Esophagus (tissue), 2 donors: ENCODE measurements at regions not wholly inside any gene's neighbourhood (a gene's known extent, or its start where the extent isn't known, plus 50 kb on each side); places are given as distances from the start of the nearest gene placed in this dataset.

ENCODE experiments used
- H3K27ac ChIP-seq, 2 donors: one replicate each; pipeline ENCODE4 v1.5.1; 2013; ENCODE audit warnings: low read depth in 2 of 2, mild to moderate bottlenecking in 2 of 2, inconsistent platforms in 1 of 2, low read length in 1 of 2, moderate library complexity in 1 of 2
- H3K27me3 ChIP-seq, 2 donors: one replicate each; pipeline ENCODE4 v1.6.1; 2013; ENCODE audit warnings: low read length in 2 of 2, control low read depth in 1 of 2, mild to moderate bottlenecking in 1 of 2; ENCODE audit not compliant: insufficient read depth in 2 of 2, control insufficient read depth in 1 of 2
- H3K36me3 ChIP-seq, 2 donors: one replicate each; pipeline ENCODE4 v1.6.1; 2013; ENCODE audit warnings: low read length in 1 of 2; ENCODE audit not compliant: control insufficient read depth in 2 of 2, insufficient read depth in 2 of 2
- H3K4me1 ChIP-seq, 2 donors: one replicate each; pipeline ENCODE4 v1.6.1; 2013; ENCODE audit warnings: low read length in 1 of 2; ENCODE audit not compliant: control insufficient read depth in 2 of 2, insufficient read depth in 2 of 2
- H3K4me3 ChIP-seq, 2 donors: one replicate each; pipeline ENCODE4 v1.5.1; 2013; ENCODE audit warnings: low read length in 2 of 2, mild to moderate bottlenecking in 2 of 2, low read depth in 1 of 2, moderate library complexity in 1 of 2
- H3K9me3 ChIP-seq, 2 donors: one replicate each; pipeline ENCODE4 v1.6.1; 2013; ENCODE audit warnings: mild to moderate bottlenecking in 2 of 2, low read depth in 1 of 2, low read length in 1 of 2, moderate library complexity in 1 of 2; ENCODE audit not compliant: control insufficient read depth in 2 of 2, insufficient read depth in 1 of 2
- WGBS, 2 donors: extraction: QIAGEN DNeasy Blood & Tissue Kit; methylation state at CpG; one replicate each; pipeline ENCODE4 v1.1.7; 2013; 5-methylcytosine and 5-hydroxymethylcytosine counted together
- donor health status: healthy with polysubstance abuse.
- donor health status: Bipolar disorder and iron deficiency.

GRCh38 chrX:109936114-109936513 lies 66.8 kb upstream of the TMEM164 start:
- 75 to 91% methylated on average over 3 of the region's 3 CpGs for WGBS, 2 donors
- Histone ChIP-seq H3K27me3 (peaks cover 0 to 4% of the 10 kb centered on the region in 2 donors), H3K4me3 (no peak overlapping the region), H3K36me3 (no peaks in the 10 kb centered on the region), H3K27ac (no peak overlapping the region), H3K4me1 (no peaks in the 10 kb centered on the region), H3K9me3 (no peaks in the 10 kb centered on the region)

GRCh38 chrX:109936598-109936997 lies 66.3 kb upstream of the TMEM164 start:
- Histone ChIP-seq H3K4me1 (no peaks in the 10 kb centered on the region), H3K27me3 (peaks cover 0 to 4% of the 10 kb centered on the region in 2 donors), H3K27ac (no peak overlapping the region), H3K9me3 (no peaks in the 10 kb centered on the region), H3K36me3 (no peaks in the 10 kb centered on the region), H3K4me3 (no peak overlapping the region)
- 83 to 88% methylated on average over 4 of the region's 4 CpGs for WGBS, 2 donors

- no peaks in the 10 kb centered on the region for H3K4me1 ChIP-seq
- no peak overlapping the region for H3K27ac ChIP-seq
- no peak overlapping the region for H3K4me3 ChIP-seq
- 77 to 91% methylated on average over 2 of the region's 2 CpGs for WGBS, 2 donors
- H3K36me3 ChIP-seq: no peaks in the 10 kb centered on the region
- no peaks in the 10 kb centered on the region for H3K9me3 ChIP-seq
- peaks cover 0 to 4% of the 10 kb centered on the region in 2 donors for H3K27me3 ChIP-seq
Observed at GRCh38 chrX:109939498-109939897, 63.4 kb upstream of the TMEM164 start.

GRCh38 chrX:109940411-109940810 lies 62.5 kb upstream of the TMEM164 start:
- H3K27me3 ChIP-seq: peaks cover 0 to 3% of the 10 kb centered on the region in 2 donors
- H3K36me3 ChIP-seq: no peaks in the 10 kb centered on the region
- no peaks in the 10 kb centered on the region for H3K9me3 ChIP-seq
- 73 to 96% methylated on average over 2 of the region's 2 CpGs for WGBS, 2 donors
- no peaks in the 10 kb centered on the region for H3K4me1 ChIP-seq
- no peak overlapping the region for H3K27ac ChIP-seq
- no peak overlapping the region for H3K4me3 ChIP-seq

- no peaks in the 10 kb centered on the region for H3K27me3 ChIP-seq
- no peaks in the 10 kb centered on the region for H3K9me3 ChIP-seq
- no peaks in the 10 kb centered on the region for H3K36me3 ChIP-seq
- H3K27ac ChIP-seq: no peak overlapping the region
- 67 to 76% methylated on average over 2 of the region's 2 CpGs for WGBS, 2 donors
- no peaks in the 10 kb centered on the region for H3K4me1 ChIP-seq
- no peak overlapping the region for H3K4me3 ChIP-seq
Observed at GRCh38 chrX:109943092-109943739, 59.7 kb upstream of the TMEM164 start.

- WGBS, 2 donors: 67 to 90% methylated on average over 1 of the region's 1 CpG
- H3K27me3 ChIP-seq: peaks cover 0 to 3% of the 10 kb centered on the region in 2 donors
- H3K27ac ChIP-seq: no peak overlapping the region
- no peaks in the 10 kb centered on the region for H3K36me3 ChIP-seq
- H3K9me3 ChIP-seq: no peaks in the 10 kb centered on the region
- H3K4me1 ChIP-seq: no peaks in the 10 kb centered on the region
- no peak overlapping the region for H3K4me3 ChIP-seq
Observed at GRCh38 chrX:109943740-109944092, 59.2 kb upstream of the TMEM164 start.

- Histone ChIP-seq H3K27ac (no peak overlapping the region), H3K9me3 (no peaks in the 10 kb centered on the region), H3K4me1 (peaks cover 0 to 2% of the 10 kb centered on the region in 2 donors), H3K27me3 (peaks cover 0 to 5% of the 10 kb centered on the region in 2 donors), H3K4me3 (no peak overlapping the region), H3K36me3 (no peaks in the 10 kb centered on the region)
- 37 to 38% methylated on average over 2 of the region's 2 CpGs for WGBS, 2 donors
Observed at GRCh38 chrX:109952050-109952449, 50.9 kb upstream of the TMEM164 start.

- 67 to 76% methylated on average over 4 of the region's 4 CpGs for WGBS, 2 donors
- peaks cover 0 to 2% of the 10 kb centered on the region in 2 donors for H3K4me1 ChIP-seq
- H3K27me3 ChIP-seq: peaks cover 0 to 5% of the 10 kb centered on the region in 2 donors
- no peak overlapping the region for H3K27ac ChIP-seq
- no peaks in the 10 kb centered on the region for H3K36me3 ChIP-seq
- no peak overlapping the region for H3K4me3 ChIP-seq
- H3K9me3 ChIP-seq: no peaks in the 10 kb centered on the region
Observed at GRCh38 chrX:109952985-109953905, 49.7 kb upstream of the TMEM164 start.
